ENCODE measurements at regions not wholly inside any gene's neighbourhood (a gene's known extent, or its start where the extent isn't known, plus 50 kb on each side); places are given as distances from the start of the nearest gene placed in this dataset.

DNA sequence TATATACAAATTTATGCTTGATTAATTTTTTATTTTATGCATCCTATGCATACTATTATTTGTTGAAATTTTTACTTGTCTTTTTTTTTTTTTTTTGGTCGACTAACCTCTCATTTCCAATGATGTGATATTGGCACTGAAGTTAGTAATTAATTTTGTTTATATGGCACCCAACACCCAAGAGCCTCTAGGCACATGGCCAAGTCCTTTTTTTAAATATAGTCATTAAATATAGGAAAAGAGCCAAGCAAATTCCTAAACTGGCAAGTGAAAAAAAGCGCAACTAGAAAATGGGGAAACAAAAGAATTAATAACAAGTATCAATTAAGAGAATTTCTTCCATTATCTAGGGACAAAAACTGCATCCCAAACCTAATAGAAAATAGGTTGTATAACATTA, 85.5 kb upstream of the HS3ST5 start:
- TF ChIP-seq, protein P1, sequence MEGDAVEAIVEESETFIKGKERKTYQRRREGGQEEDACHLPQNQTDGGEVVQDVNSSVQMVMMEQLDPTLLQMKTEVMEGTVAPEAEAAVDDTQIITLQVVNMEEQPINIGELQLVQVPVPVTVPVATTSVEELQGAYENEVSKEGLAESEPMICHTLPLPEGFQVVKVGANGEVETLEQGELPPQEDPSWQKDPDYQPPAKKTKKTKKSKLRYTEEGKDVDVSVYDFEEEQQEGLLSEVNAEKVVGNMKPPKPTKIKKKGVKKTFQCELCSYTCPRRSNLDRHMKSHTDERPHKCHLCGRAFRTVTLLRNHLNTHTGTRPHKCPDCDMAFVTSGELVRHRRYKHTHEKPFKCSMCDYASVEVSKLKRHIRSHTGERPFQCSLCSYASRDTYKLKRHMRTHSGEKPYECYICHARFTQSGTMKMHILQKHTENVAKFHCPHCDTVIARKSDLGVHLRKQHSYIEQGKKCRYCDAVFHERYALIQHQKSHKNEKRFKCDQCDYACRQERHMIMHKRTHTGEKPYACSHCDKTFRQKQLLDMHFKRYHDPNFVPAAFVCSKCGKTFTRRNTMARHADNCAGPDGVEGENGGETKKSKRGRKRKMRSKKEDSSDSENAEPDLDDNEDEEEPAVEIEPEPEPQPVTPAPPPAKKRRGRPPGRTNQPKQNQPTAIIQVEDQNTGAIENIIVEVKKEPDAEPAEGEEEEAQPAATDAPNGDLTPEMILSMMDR (IDR thresholded peaks at IDR 0.05 in 2 of 3, conservative IDR thresholded peaks at IDR 0.05 in 1 of 3; ENCODE audit: insufficient read depth in 2 of 3, low read depth in 1 of 3, low read length in 3 of 3) = no peak
- no peak for TF ChIP-seq JUN (IDR thresholded peaks at IDR 0.05; ENCODE audit: borderline replicate concordance, low read depth, low read length)
- TF ChIP-seq JUN (CRISPR knock-in tag; IDR thresholded peaks at IDR 0.05; ENCODE audit: borderline replicate concordance) = no peak
- TF ChIP-seq E2F3 (CRISPR knock-in tag; IDR thresholded peaks at IDR 0.05) = no peak
- no peak for TF ChIP-seq HDAC2 (IDR thresholded peaks at IDR 0.05)
- TF ChIP-seq EZH2 (IDR thresholded peaks at IDR 0.05; ENCODE audit: borderline replicate concordance, low read depth, low read length) = no peak
- TF ChIP-seq ZNF830 (CRISPR knock-in tag; IDR thresholded peaks at IDR 0.05) = no peak
- TF ChIP-seq NFE2L1 (tag; IDR thresholded peaks at IDR 0.05; ENCODE audit: borderline replicate concordance, low read depth) = no peak

Data from K562 (cell line).